Ovary (tissue), 7 donors: ENCODE measurements at regions not wholly inside any gene's neighbourhood (a gene's known extent, or its start where the extent isn't known, plus 50 kb on each side); places are given as distances from the start of the nearest gene placed in this dataset.

Experiments used
- DNase-seq, 5 donors: peaks; one replicate each; pipeline ENCODE4 v3.0.0-alpha.2; 2019 to 2020
- H3K27ac ChIP-seq, 2 donors: fragments of 200-600 bp; one replicate each; pipeline versions ENCODE4 v1.5.1 to v1.8.0; 2019 to 2022
- H3K27me3 ChIP-seq: fragments of 200-600 bp; one replicate; pipeline ENCODE4 v1.8.0; 2022
- H3K36me3 ChIP-seq: fragments of 200-600 bp; sonication (generic); one replicate; pipeline ENCODE4 v1.5.1; 2019
- H3K4me1 ChIP-seq: one replicate; pipeline ENCODE4 v1.8.1; 2013; ENCODE audit warnings: mild to moderate bottlenecking, moderate library complexity; ENCODE audit not compliant: insufficient read depth
- H3K4me3 ChIP-seq: fragments of 200-600 bp; sonication (generic); one replicate; pipeline ENCODE4 v1.5.1; 2017
- H3K9me3 ChIP-seq, 2 donors: fragments of 200-600 bp in 1 of 2; sonication (generic) in 1 of 2; one replicate each; pipeline versions ENCODE4 v1.5.1 to v1.8.1; 2013 to 2019; ENCODE audit warnings: mild to moderate bottlenecking in 1 of 2, moderate library complexity in 1 of 2
- EP300 ChIP-seq: sonication (generic); formaldehyde crosslinking; IDR thresholded peaks from one replicate; pipeline ENCODE4 v1.6.1; 2017; ENCODE audit warnings: antibody characterized with exemption
- POLR2A ChIP-seq: fragments of 450-650 bp; IDR thresholded peaks from one replicate; pipeline ENCODE4 v1.6.1; 2017; ENCODE audit warnings: antibody characterized with exemption, mild to moderate bottlenecking, moderate library complexity
- WGBS, 3 donors: extraction: QIAGEN DNeasy Blood & Tissue Kit in 1 of 3; methylation state at CpG; one replicate each; pipeline versions ENCODE4 v1.1.5 to v1.1.7; 2013 to 2017; 5-methylcytosine and 5-hydroxymethylcytosine counted together
- intact Hi-C, 4 donors: fragments of 100-400 bp; cut with DNase I; formaldehyde crosslinking; loops; one replicate each; pipeline versions ENCODE4 v1.11.0 to v1.15.1; 2022 to 2023
- TF ChIP-seq, protein P1 (sequence below), 3 donors: fragments of 450-650 bp in 2 of 3; fragments of 200-600 bp in 1 of 3; IDR thresholded peaks; one replicate each; pipeline versions ENCODE4 v1.5.1 to v1.8.0; 2016 to 2022; ENCODE audit warnings: antibody characterized with exemption in 3 of 3, mild to moderate bottlenecking in 1 of 3
- donor health status: DM: no; HTN: no; CAD: no; lungs with moderate emphysema.
- donor health status: DM: no; HTN: no; CAD: no.
- donor health status: Bipolar disorder and iron deficiency.
- donor health status: DM: no; HTN: no; CAD: no.
- donor health status: DM: yes; HTN: yes; CAD: no.

DNA sequence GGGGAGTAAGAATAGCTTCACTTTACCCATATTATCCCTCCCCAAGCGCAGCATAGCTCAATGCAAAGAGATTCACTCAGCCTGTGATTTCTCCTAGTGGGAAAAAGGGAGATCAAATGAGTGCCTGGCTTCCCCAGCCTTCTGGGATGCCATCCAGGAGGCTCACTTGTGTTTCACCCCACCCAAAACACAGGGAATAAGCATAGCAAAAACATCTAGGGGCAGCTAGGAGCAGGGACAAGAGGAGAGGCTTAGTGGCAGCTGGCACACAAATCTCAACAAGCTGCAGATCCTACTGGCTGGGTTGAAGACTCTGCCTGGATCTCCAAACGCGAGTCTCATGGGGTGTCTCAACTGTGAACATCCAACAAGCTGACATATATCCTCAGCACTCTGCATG is 715.8 kb downstream of the RNF144B start:
- no peak overlapping the region for H3K27ac ChIP-seq
- intact Hi-C loops: no loop called here

DNA sequence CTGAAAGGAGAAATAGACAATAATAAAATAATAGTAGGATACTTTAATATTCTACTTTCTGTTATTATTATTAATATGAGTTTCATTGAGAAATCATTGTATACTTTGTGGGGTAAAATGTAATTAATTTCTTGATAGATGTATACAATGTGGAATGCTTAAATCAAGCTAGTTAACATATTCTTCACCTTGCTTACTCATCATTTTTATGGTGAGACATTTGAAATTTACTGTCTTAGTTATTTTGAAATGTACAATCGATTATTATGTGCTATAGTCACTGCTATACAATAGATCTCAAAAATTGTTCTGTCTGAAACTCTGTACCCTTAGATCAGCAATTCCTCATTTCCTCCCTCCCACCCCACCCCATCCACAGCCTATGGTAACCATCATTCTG is 720.3 kb downstream of the RNF144B start:
- H3K27ac ChIP-seq: no peak overlapping the region
- no peaks in the 10 kb centered on the region for H3K9me3 ChIP-seq
- no peak overlapping the region for H3K4me3 ChIP-seq
- H3K4me1 ChIP-seq: no peaks in the 10 kb centered on the region
- 92 to 96% (median 96%) methylated on average over 1 of the region's 1 CpG for WGBS, 3 donors
- H3K27me3 ChIP-seq: no peaks in the 10 kb centered on the region
- TF ChIP-seq, protein P1, sequence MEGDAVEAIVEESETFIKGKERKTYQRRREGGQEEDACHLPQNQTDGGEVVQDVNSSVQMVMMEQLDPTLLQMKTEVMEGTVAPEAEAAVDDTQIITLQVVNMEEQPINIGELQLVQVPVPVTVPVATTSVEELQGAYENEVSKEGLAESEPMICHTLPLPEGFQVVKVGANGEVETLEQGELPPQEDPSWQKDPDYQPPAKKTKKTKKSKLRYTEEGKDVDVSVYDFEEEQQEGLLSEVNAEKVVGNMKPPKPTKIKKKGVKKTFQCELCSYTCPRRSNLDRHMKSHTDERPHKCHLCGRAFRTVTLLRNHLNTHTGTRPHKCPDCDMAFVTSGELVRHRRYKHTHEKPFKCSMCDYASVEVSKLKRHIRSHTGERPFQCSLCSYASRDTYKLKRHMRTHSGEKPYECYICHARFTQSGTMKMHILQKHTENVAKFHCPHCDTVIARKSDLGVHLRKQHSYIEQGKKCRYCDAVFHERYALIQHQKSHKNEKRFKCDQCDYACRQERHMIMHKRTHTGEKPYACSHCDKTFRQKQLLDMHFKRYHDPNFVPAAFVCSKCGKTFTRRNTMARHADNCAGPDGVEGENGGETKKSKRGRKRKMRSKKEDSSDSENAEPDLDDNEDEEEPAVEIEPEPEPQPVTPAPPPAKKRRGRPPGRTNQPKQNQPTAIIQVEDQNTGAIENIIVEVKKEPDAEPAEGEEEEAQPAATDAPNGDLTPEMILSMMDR (IDR thresholded peaks at IDR 0.05): no peak
- TF ChIP-seq POLR2A: no peak
- no peak for TF ChIP-seq EP300
- no peak for DNase-seq
- intact Hi-C loops: no loop called here
- H3K36me3 ChIP-seq: no peaks in the 10 kb centered on the region

More for the DNA sequence above, 715.8 kb downstream of the RNF144B start:
- WGBS, 3 donors: 80 to 84% (median 83%) methylated on average over 3 of the region's 3 CpGs
- Histone ChIP-seq H3K4me1 (no peaks in the 10 kb centered on the region), H3K4me3 (no peak overlapping the region), H3K36me3 (no peaks in the 10 kb centered on the region), H3K27me3 (no peaks in the 10 kb centered on the region), H3K9me3 (no peaks in the 10 kb centered on the region)
- no peak for DNase-seq
- TF ChIP-seq POLR2A (no peak), EP300 (no peak)
- TF ChIP-seq, protein P1 (IDR thresholded peaks at IDR 0.05): no peak

DNA sequence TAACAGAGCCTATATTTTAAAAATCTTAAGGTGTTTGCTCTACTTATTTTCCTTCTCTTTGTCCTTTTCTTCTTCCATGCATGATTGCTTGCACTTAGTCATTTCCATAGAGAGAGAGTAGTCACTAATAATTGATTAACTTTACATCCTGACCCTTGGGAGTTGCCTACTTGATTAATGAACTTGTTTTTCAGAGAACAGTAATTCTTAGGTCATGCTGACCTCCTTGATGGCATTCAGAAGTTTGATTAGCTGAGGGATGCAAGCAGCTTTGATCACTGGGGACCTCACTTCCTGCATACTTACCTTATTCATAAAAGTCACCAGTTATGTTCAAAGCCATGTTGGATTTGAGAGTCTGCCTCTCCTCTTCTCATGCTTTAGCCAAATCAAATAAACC is 715.6 kb upstream of the ID4 start:
- TF ChIP-seq POLR2A (no peak), EP300 (no peak)
- TF ChIP-seq, protein P1 (IDR thresholded peaks at IDR 0.05): no peak
- H3K4me1 ChIP-seq: no peaks in the 10 kb centered on the region
- no peak overlapping the region for H3K27ac ChIP-seq
- H3K9me3 ChIP-seq: no peaks in the 10 kb centered on the region
- H3K36me3 ChIP-seq: no peaks in the 10 kb centered on the region
- no peak for DNase-seq
- no peaks in the 10 kb centered on the region for H3K27me3 ChIP-seq
- intact Hi-C loops: no loop called here
- H3K4me3 ChIP-seq: no peak overlapping the region

DNA sequence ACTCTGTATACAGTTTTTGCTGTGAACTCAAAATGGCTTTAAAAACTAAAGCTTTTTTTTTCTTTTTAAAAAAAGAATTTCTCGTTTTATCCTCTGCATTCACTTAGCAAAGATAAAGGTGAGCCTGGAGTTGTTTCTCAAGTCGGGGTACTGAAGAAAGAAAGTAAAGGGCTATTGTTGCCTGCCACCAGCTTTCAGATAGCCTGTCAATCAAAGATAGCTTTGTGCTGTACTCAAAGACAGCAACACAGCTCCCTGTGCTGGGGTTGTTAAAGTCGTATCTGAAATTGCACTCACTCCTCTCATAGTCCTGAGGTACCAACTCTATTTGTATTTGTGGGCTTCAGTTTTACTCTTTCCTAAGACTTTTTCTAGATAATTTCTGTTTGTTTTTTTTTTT is 710.1 kb upstream of the ID4 start:
- no peaks in the 10 kb centered on the region for H3K9me3 ChIP-seq
- no peak for DNase-seq
- H3K4me3 ChIP-seq: no peak overlapping the region
- no peak for TF ChIP-seq EP300
- TF ChIP-seq, protein P1 (IDR thresholded peaks at IDR 0.05): no peak
- TF ChIP-seq POLR2A: no peak
- H3K27me3 ChIP-seq: no peaks in the 10 kb centered on the region
- intact Hi-C loops: no loop called here
- no peaks in the 10 kb centered on the region for H3K36me3 ChIP-seq
- no peak overlapping the region for H3K27ac ChIP-seq
- no peaks in the 10 kb centered on the region for H3K4me1 ChIP-seq
- WGBS, 3 donors: 59 to 68% (median 66%) methylated on average over 3 of the region's 3 CpGs

DNA sequence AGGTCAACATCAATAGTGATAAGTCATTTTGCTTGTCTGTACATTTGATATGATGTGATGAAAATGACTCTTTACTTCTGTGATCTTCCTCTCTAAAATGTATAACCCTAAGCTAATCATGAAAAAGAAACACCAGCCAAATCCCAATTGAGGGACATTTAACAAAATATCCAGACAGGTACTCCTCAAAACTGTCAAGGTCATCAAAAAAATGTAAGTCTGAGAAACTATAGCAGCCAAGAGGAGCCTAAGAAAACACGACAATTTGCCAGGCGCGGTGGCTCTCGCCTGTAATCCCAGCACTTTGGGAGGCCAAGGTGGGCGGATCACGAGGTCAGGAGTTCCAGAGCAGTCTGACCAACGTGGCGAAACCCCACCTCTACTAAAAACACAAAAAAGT is 708.5 kb upstream of the ID4 start:
- no peak overlapping the region for H3K27ac ChIP-seq
- TF ChIP-seq POLR2A: no peak
- no peak for TF ChIP-seq EP300
- TF ChIP-seq, protein P1 (IDR thresholded peaks at IDR 0.05): no peak
- H3K36me3 ChIP-seq: no peaks in the 10 kb centered on the region
- DNase-seq: no peak
- WGBS, 3 donors: 83 to 91% (median 89%) methylated on average over 8 of the region's 8 CpGs
- H3K4me1 ChIP-seq: no peaks in the 10 kb centered on the region
- intact Hi-C loops: no loop called here
- no peak overlapping the region for H3K4me3 ChIP-seq
- H3K27me3 ChIP-seq: no peaks in the 10 kb centered on the region
- H3K9me3 ChIP-seq: no peaks in the 10 kb centered on the region
